Hypothalamus (tissue), 51 donors: ENCODE measurements at regions not wholly inside any gene's neighbourhood (a gene's known extent, or its start where the extent isn't known, plus 50 kb on each side); places are given as distances from the start of the nearest gene placed in this dataset.
A peak's percentile ranks its signal among the peaks of the same experiment; 100 is the strongest.

Experiments
- DNase-seq, 51 donors: peaks; one replicate each; lab custom pipeline; 2025; lab: John Stamatoyannopoulos, UW

- peak in 2 of 51 donors; percentile 15 to 67 for DNase-seq
These were observed 194.6 kb upstream of the ARID1B start for GRCh38 chr6:156582509-156582992.

- DNase-seq, result no peak
These were observed 197.6 kb upstream of the ARID1B start for GRCh38 chr6:156579564-156579963.

- DNase-seq, result no peak
These were observed 199.4 kb upstream of the ARID1B start for GRCh38 chr6:156577749-156578148.

- DNase-seq, result no peak
These were observed 201.8 kb upstream of the ARID1B start for GRCh38 chr6:156575361-156575760.

GRCh38 chr6:156564807-156565149 is 212.4 kb upstream of the ARID1B start:
- no peak for DNase-seq

- DNase-seq, result peak in 50 of 51 donors; percentile 5 to 87 (median 57)
These were observed 212.9 kb upstream of the ARID1B start for GRCh38 chr6:156564127-156564806.

- no peak for DNase-seq
These were observed 213.5 kb upstream of the ARID1B start for GRCh38 chr6:156563714-156564113.

GRCh38 chr6:156562636-156563035 is 214.5 kb upstream of the ARID1B start:
- DNase-seq, result no peak

GRCh38 chr6:156562019-156562418 is 215.2 kb upstream of the ARID1B start:
- no peak for DNase-seq

GRCh38 chr6:156560476-156560875 is 216.7 kb upstream of the ARID1B start:
- DNase-seq, result no peak

- DNase-seq, result no peak
These were observed 218.0 kb upstream of the ARID1B start for GRCh38 chr6:156559162-156559690.

- DNase-seq, result no peak
These were observed 219.3 kb upstream of the ARID1B start for GRCh38 chr6:156557911-156558259.

- DNase-seq, result peak in 27 of 51 donors; percentile 4 to 70 (median 28)
These were observed 219.8 kb upstream of the ARID1B start for GRCh38 chr6:156557251-156557910.

GRCh38 chr6:156556811-156557210 is 220.4 kb upstream of the ARID1B start:
- no peak for DNase-seq

GRCh38 chr6:156555116-156555515 is 222.1 kb upstream of the ARID1B start:
- no peak for DNase-seq

- DNase-seq, result no peak
These were observed 223.0 kb upstream of the ARID1B start for GRCh38 chr6:156554160-156554559.

GRCh38 chr6:156552849-156553248 is 224.3 kb upstream of the ARID1B start:
- DNase-seq, result no peak

- DNase-seq, result no peak
These were observed 226.2 kb upstream of the ARID1B start for GRCh38 chr6:156550949-156551348.

- no peak for DNase-seq
These were observed 231.2 kb upstream of the ARID1B start for GRCh38 chr6:156545931-156546330.

GRCh38 chr6:156545021-156545420 is 232.2 kb upstream of the ARID1B start:
- no peak for DNase-seq

- DNase-seq, result no peak
These were observed 233.1 kb upstream of the ARID1B start for GRCh38 chr6:156544046-156544445.

- DNase-seq, result no peak
These were observed 233.7 kb upstream of the ARID1B start for GRCh38 chr6:156543431-156543830.
